HFFc6 (cell line): ENCODE measurements at regions not wholly inside any gene's neighbourhood (a gene's known extent, or its start where the extent isn't known, plus 50 kb on each side); places are given as distances from the start of the nearest gene placed in this dataset.

ENCODE experiments used
- DNase-seq: peaks from one replicate; pipeline ENCODE4 v3.0.0-alpha.2; 2018
- H3K27ac Mint-ChIP-seq: 2 replicates; pipeline ENCODE4 v1.8.0; 2020; ENCODE audit warnings: mild to moderate bottlenecking, mixed read lengths
- H3K27me3 Mint-ChIP-seq: 2 replicates; pipeline ENCODE4 v1.8.0; 2021; ENCODE audit warnings: mild to moderate bottlenecking, moderate library complexity, mixed read lengths; ENCODE audit not compliant: insufficient read depth
- H3K36me3 Mint-ChIP-seq: 2 replicates; pipeline ENCODE4 v1.8.0; 2021; ENCODE audit warnings: low read depth, mixed read lengths
- H3K4me1 Mint-ChIP-seq: 2 replicates; pipeline ENCODE4 v1.8.0; 2020; ENCODE audit warnings: low read depth, mixed read lengths
- H3K4me3 Mint-ChIP-seq: 2 replicates; pipeline ENCODE4 v1.8.0; 2020; ENCODE audit warnings: mild to moderate bottlenecking, moderate library complexity, mixed read lengths
- H3K9me3 Mint-ChIP-seq: 2 replicates; pipeline ENCODE4 v1.8.0; 2020; ENCODE audit warnings: mild to moderate bottlenecking, mixed read lengths
- CTCF ChIP-seq: fragments of 200-600 bp; sonication (generic); IDR thresholded peaks from 2 replicates; pipeline ENCODE4 v1.5.0; 2021; ENCODE audit warnings: antibody characterized with exemption, mild to moderate bottlenecking

- TF ChIP-seq CTCF = no peak
- DNase-seq = no peak
- peaks cover 20% of the 10 kb centered on the region for H3K4me1 Mint-ChIP-seq
- H3K27me3 Mint-ChIP-seq = peaks cover 8% of the 10 kb centered on the region
- H3K36me3 Mint-ChIP-seq = no peaks in the 10 kb centered on the region
- no peak overlapping the region for H3K4me3 Mint-ChIP-seq
- no peaks in the 10 kb centered on the region for H3K9me3 Mint-ChIP-seq
- no peak overlapping the region for H3K27ac Mint-ChIP-seq
Measured at GRCh38 chr13:95381212-95381527, 79.9 kb upstream of the ABCC4 start.

GRCh38 chr13:95382411-95382810 lies 81.2 kb upstream of the ABCC4 start:
- H3K4me3 Mint-ChIP-seq = no peak overlapping the region
- peaks cover 20% of the 10 kb centered on the region for H3K4me1 Mint-ChIP-seq
- H3K9me3 Mint-ChIP-seq = no peaks in the 10 kb centered on the region
- no peak for TF ChIP-seq CTCF
- no peaks in the 10 kb centered on the region for H3K36me3 Mint-ChIP-seq
- no peak for DNase-seq
- H3K27me3 Mint-ChIP-seq = peaks cover 8% of the 10 kb centered on the region
- H3K27ac Mint-ChIP-seq = no peak overlapping the region

GRCh38 chr13:95382916-95383315 lies 81.7 kb upstream of the ABCC4 start:
- Mint-ChIP-seq H3K9me3 (no peaks in the 10 kb centered on the region), H3K4me1 (peaks cover 20% of the 10 kb centered on the region)
- no peak for TF ChIP-seq CTCF

GRCh38 chr13:95385373-95385772 lies 84.1 kb upstream of the ABCC4 start:
- Mint-ChIP-seq H3K4me1 (peaks cover 18% of the 10 kb centered on the region), H3K4me3 (no peak overlapping the region), H3K27me3 (peaks cover 18% of the 10 kb centered on the region), H3K9me3 (no peaks in the 10 kb centered on the region), H3K27ac (no peak overlapping the region), H3K36me3 (no peaks in the 10 kb centered on the region)
- TF ChIP-seq CTCF = no peak
- no peak for DNase-seq

More at GRCh38 chr13:95382916-95383315, 81.7 kb upstream of the ABCC4 start:
- no peak for DNase-seq
- H3K4me3 Mint-ChIP-seq = no peak overlapping the region
- H3K36me3 Mint-ChIP-seq = no peaks in the 10 kb centered on the region
- peaks cover 6% of the 10 kb centered on the region for H3K27me3 Mint-ChIP-seq
- no peak overlapping the region for H3K27ac Mint-ChIP-seq

- H3K9me3 Mint-ChIP-seq = no peaks in the 10 kb centered on the region
- peaks cover 22% of the 10 kb centered on the region for H3K27me3 Mint-ChIP-seq
- H3K36me3 Mint-ChIP-seq = no peaks in the 10 kb centered on the region
- no peak overlapping the region for H3K4me3 Mint-ChIP-seq
- no peak for TF ChIP-seq CTCF
- H3K27ac Mint-ChIP-seq = no peak overlapping the region
- peaks cover 14% of the 10 kb centered on the region for H3K4me1 Mint-ChIP-seq
- DNase-seq = no peak
Measured at GRCh38 chr13:95385798-95386197, 84.5 kb upstream of the ABCC4 start.

GRCh38 chr13:95386370-95386769 lies 85.1 kb upstream of the ABCC4 start:
- H3K27ac Mint-ChIP-seq = no peak overlapping the region
- no peak overlapping the region for H3K4me3 Mint-ChIP-seq
- H3K4me1 Mint-ChIP-seq = peaks cover 14% of the 10 kb centered on the region
- no peaks in the 10 kb centered on the region for H3K36me3 Mint-ChIP-seq
- no peak for TF ChIP-seq CTCF
- DNase-seq = no peak
- no peaks in the 10 kb centered on the region for H3K9me3 Mint-ChIP-seq
- peaks cover 23% of the 10 kb centered on the region for H3K27me3 Mint-ChIP-seq
